ENCODE measurements at regions not wholly inside any gene's neighbourhood (a gene's known extent, or its start where the extent isn't known, plus 50 kb on each side); places are given as distances from the start of the nearest gene placed in this dataset.

GRCh38 chr6:53718597-53719460 is 53.3 kb upstream of the KLHL31 start (continued):
- TF ChIP-seq ASH2L (IDR thresholded peaks at IDR 0.05; ENCODE audit: low read length) (no peak), SIN3A (conservative IDR thresholded peaks at IDR 0.05 in 1 of 2, IDR thresholded peaks at IDR 0.05 in 1 of 2; ENCODE audit: low read depth in 1 of 2, low read length in 2 of 2) (no peak), SRF (IDR thresholded peaks at IDR 0.05; ENCODE audit: low read depth, low read length) (no peak), CHD2 (IDR thresholded peaks at IDR 0.05; ENCODE audit: low read length) (no peak), E2F6 (IDR thresholded peaks at IDR 0.05) (no peak)
